Activated T-cell treated with anti-CD3 and anti-CD28 coated beads, Interleukin-2, amount 50 U/mL, for 4 hours (primary cell): ENCODE measurements at regions not wholly inside any gene's neighbourhood (a gene's known extent, or its start where the extent isn't known, plus 50 kb on each side); places are given as distances from the start of the nearest gene placed in this dataset.

Source experiments
- ATAC-seq, 2 donors: fragments of 200-7000 bp; cut with Tn5 transposase; one replicate each; pipeline ENCODE4 v1.10.0; 2021
- DNase-seq: peaks from one replicate; pipeline ENCODE4 v3.0.0-alpha.2; 2020
- H3K27me3 Mint-ChIP-seq: one replicate; pipeline ENCODE4 v1.8.0; 2021; ENCODE audit warnings: low read depth, mixed read lengths
- H3K36me3 Mint-ChIP-seq: one replicate; pipeline ENCODE4 v1.8.0; 2022; ENCODE audit warnings: mixed read lengths; ENCODE audit not compliant: insufficient read depth
- H3K4me1 Mint-ChIP-seq: one replicate; pipeline ENCODE4 v1.8.0; 2021; ENCODE audit warnings: low read depth, mixed read lengths
- H3K4me3 Mint-ChIP-seq: one replicate; pipeline ENCODE4 v1.8.0; 2021; ENCODE audit warnings: mild to moderate bottlenecking, moderate library complexity, mixed read lengths
- H3K9me3 Mint-ChIP-seq: one replicate; pipeline ENCODE4 v1.8.0; 2021; ENCODE audit warnings: mixed read lengths

DNA sequence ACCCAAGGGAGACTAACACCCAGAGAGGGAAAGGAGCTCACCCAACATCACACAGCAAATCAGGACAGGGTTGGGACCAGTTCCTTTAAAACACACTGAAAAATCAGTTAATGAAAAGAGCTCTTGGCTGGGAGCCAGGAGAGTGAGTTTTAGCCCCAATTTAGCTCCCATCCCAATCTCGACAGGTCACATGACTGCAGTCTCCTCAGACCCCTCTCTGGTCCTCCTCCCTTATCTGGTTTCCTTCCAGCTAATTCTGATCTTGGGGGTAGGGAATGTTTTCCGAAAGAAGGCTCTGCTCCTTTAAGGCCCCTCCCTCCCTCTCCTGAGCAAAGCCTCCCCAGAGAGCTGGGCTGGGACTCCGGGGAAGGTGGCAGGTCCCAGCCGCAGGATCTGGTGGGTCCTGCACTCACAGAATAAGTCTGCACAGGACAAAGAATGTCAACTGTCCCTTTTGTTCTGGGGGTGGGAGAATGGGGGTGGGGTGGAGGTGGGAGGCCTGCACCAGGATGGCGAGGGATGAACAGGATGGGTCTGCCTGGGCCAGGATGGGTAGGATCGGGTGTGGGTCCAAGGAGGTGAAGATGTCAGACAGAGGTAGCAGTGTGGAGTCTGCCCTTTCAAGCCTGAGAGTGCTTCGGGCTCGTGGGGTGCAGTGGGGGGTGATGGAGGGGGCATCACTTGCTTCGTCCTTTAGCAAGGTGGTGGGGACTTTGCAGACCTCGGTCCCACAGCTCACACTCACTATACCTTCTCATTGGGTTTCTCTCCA, 57.3 kb upstream of the SSBP3 start:
- Mint-ChIP-seq H3K36me3 (no peaks in the 10 kb centered on the region), H3K4me1 (peaks cover 29% of the 10 kb centered on the region), H3K27me3 (no peaks in the 10 kb centered on the region), H3K9me3 (no peaks in the 10 kb centered on the region), H3K4me3 (no peak overlapping the region)
- ATAC-seq (no peak), DNase-seq (no peak)

DNA sequence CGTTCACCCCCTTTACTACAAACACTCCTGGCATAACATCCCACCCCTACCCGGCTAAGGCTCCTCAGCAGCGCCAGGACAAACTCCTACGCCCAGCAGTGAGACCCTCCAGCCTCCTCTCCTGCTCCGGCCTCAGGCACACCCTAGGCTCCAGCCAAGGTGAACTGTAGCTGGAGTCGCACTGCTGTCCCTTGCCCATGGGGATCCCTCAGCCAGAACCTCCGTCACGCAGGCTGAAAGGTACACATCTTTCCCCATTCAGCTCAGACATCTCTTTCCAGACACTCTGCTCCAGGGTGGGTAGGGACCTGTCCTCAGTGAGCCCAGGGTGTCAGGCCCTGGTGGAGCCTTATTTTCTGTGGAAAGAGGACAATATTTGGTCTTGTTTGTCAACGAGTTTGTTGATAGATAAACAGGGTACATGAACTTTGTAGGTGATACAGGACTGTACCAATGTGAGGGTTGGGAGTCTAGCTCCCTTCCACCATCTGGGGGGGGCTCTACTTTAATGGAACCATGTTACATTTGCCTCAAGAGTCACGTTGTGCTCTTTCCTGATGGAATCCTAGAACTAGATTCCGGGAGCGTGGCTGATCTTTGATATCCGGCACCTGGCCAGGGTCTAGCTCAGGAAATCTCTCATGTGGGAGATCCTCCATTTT, 56.5 kb upstream of the SSBP3 start:
- Mint-ChIP-seq H3K4me1 (peaks cover 32% of the 10 kb centered on the region), H3K4me3 (no peak overlapping the region), H3K9me3 (no peaks in the 10 kb centered on the region), H3K36me3 (no peaks in the 10 kb centered on the region), H3K27me3 (no peaks in the 10 kb centered on the region)
- DNase-seq (no peak), ATAC-seq (no peak)

GRCh38 chr1:54461731-54462596, 55.8 kb upstream of the SSBP3 start:
- DNase-seq (no peak), ATAC-seq (no peak)
- no peaks in the 10 kb centered on the region for H3K27me3 Mint-ChIP-seq
- H3K4me1 Mint-ChIP-seq = peaks cover 32% of the 10 kb centered on the region
- no peaks in the 10 kb centered on the region for H3K36me3 Mint-ChIP-seq
- H3K4me3 Mint-ChIP-seq = no peak overlapping the region
- no peaks in the 10 kb centered on the region for H3K9me3 Mint-ChIP-seq

- no peak for ATAC-seq
- no peak overlapping the region for H3K4me3 Mint-ChIP-seq
- H3K36me3 Mint-ChIP-seq = no peaks in the 10 kb centered on the region
- no peaks in the 10 kb centered on the region for H3K27me3 Mint-ChIP-seq
- no peaks in the 10 kb centered on the region for H3K9me3 Mint-ChIP-seq
- DNase-seq = no peak
- H3K4me1 Mint-ChIP-seq = peaks cover 32% of the 10 kb centered on the region
Measured at GRCh38 chr1:54460861-54461387, 54.7 kb upstream of the SSBP3 start.

DNA sequence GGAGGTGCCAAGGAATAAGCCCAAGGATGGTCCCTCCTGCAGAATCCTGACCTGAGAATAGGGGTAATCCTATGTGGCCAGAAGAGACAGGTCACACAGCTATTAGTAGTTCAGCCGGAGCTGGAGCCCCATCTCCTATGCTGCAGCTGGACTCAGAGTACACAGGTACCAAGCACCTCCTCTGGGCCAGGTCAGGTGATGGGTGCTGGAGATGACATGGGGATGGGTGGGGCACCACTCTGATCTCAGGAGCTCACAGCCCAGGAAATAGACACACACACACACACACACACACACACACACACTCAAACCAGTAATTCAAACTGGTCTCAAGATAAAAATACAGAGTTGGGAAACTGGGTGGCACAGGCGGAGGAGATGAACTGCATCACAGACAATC, 54.2 kb upstream of the SSBP3 start:
- Mint-ChIP-seq H3K9me3 (no peaks in the 10 kb centered on the region), H3K27me3 (no peaks in the 10 kb centered on the region), H3K4me3 (no peak overlapping the region), H3K36me3 (no peaks in the 10 kb centered on the region), H3K4me1 (peaks cover 32% of the 10 kb centered on the region)
- DNase-seq = no peak
- peak in 1 of 2 donors; percentile 35 for ATAC-seq

- no peak overlapping the region for H3K4me3 Mint-ChIP-seq
- peak in 1 of 2 donors; percentile 17 for ATAC-seq
Measured at GRCh38 chr1:54459726-54460191, 53.6 kb upstream of the SSBP3 start.

DNA sequence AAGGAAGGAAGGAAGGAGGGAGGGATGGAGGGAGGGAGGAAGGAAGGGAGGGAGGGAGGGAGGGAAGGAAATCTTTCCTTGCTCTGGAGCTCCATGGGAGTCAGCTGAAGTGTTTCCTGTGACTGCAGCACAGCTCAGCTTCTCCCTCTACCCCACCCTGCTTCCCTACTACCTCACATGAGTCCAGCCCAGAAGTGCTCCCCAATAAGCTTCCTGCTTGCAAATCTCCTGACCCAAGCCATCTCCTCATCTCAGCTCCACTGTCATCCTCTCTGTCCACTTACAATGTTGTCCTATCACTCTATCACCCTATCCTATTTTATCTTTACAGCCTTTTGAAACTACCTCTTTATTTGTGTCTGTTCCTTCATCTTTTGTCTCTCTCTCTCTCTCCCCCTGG, 52.9 kb upstream of the SSBP3 start:
- Mint-ChIP-seq H3K4me3 (no peak overlapping the region), H3K9me3 (no peaks in the 10 kb centered on the region), H3K4me1 (peaks cover 26% of the 10 kb centered on the region), H3K36me3 (no peaks in the 10 kb centered on the region), H3K27me3 (no peaks in the 10 kb centered on the region)
- DNase-seq (no peak), ATAC-seq (no peak)

More at GRCh38 chr1:54459726-54460191, 53.6 kb upstream of the SSBP3 start:
- H3K27me3 Mint-ChIP-seq = no peaks in the 10 kb centered on the region
- no peak for DNase-seq
- H3K36me3 Mint-ChIP-seq = no peaks in the 10 kb centered on the region
- peaks cover 32% of the 10 kb centered on the region for H3K4me1 Mint-ChIP-seq
- no peaks in the 10 kb centered on the region for H3K9me3 Mint-ChIP-seq

DNA sequence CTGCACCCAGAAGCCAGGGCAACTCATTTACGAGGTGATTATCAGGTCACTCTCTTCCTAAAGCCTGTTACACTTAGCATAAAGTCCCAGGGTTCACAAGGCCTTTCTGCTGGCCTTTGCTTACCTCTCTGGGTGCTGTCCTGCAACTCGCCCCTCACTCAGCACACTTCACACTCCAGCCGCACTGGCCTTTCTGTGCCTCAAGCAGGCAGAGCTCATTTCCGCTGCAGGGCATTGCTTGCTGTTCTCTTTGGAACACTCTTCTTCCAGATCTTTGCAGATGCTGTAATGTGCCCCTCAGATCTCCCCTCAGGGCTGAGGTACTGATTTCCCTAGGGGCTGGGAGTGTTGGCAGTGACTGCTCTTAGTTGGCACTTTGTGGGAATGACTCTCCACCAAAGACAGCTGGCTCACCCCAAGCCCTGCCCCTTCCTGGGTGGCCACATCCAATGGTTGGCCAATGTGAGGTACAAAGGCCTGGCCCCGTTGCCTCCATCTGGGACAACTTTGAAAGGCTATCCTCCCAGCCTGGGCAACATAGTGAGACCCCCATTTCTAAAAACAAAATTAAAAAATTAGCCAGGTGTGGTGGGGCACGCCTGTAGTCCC, 50.8 kb upstream of the SSBP3 start:
- no peaks in the 10 kb centered on the region for H3K36me3 Mint-ChIP-seq
- no peak for DNase-seq
- no peaks in the 10 kb centered on the region for H3K9me3 Mint-ChIP-seq
- no peaks in the 10 kb centered on the region for H3K27me3 Mint-ChIP-seq
- H3K4me3 Mint-ChIP-seq = no peak overlapping the region
- no peak for ATAC-seq
- H3K4me1 Mint-ChIP-seq = peaks cover 20% of the 10 kb centered on the region

- ATAC-seq = no peak
- DNase-seq = no peak
- Mint-ChIP-seq H3K27me3 (no peaks in the 10 kb centered on the region), H3K4me3 (no peak overlapping the region), H3K4me1 (peaks cover 20% of the 10 kb centered on the region), H3K36me3 (no peaks in the 10 kb centered on the region), H3K9me3 (no peaks in the 10 kb centered on the region)
Measured at GRCh38 chr1:54456361-54456760, 50.2 kb upstream of the SSBP3 start.
